HEK293 (cell line): ENCODE measurements at regions not wholly inside any gene's neighbourhood (a gene's known extent, or its start where the extent isn't known, plus 50 kb on each side); places are given as distances from the start of the nearest gene placed in this dataset.

Source experiments
- ZNF138 ChIP-seq: fragments of 450-650 bp; formaldehyde crosslinking; IDR thresholded peaks from 2 replicates; pipeline ENCODE4 v1.5.1; 2016; ENCODE audit warnings: missing biosample characterization, missing genetic modification characterization, borderline replicate concordance
- TF ChIP-seq, protein P1 (sequence below): fragments of 450-650 bp; formaldehyde crosslinking; IDR thresholded peaks from 2 replicates; pipeline ENCODE4 v1.5.1; 2016; ENCODE audit warnings: missing biosample characterization, missing genetic modification characterization, low read depth

DNA sequence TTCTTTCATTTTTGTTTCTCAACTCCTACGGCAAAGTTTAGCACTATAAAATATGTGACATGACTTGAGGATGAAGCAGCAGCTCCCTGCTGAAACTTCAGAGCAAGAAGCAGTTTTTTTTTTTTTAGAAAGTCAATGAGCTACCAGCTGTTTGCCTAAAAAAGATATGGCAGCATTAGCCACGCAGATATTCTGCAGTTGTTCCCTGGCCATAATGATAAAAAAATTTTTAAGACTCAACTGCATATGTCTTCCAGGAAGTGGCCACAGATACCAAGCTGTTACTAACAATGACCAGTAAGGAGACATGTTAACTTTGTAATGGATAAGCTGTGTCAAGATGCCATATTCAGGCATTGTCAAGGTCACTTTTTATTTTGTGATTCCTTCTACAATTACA lies 319.6 kb upstream of the CDH11 start:
- no peak for TF ChIP-seq ZNF138 (tag by site-specific recombination)
- TF ChIP-seq, protein P1, sequence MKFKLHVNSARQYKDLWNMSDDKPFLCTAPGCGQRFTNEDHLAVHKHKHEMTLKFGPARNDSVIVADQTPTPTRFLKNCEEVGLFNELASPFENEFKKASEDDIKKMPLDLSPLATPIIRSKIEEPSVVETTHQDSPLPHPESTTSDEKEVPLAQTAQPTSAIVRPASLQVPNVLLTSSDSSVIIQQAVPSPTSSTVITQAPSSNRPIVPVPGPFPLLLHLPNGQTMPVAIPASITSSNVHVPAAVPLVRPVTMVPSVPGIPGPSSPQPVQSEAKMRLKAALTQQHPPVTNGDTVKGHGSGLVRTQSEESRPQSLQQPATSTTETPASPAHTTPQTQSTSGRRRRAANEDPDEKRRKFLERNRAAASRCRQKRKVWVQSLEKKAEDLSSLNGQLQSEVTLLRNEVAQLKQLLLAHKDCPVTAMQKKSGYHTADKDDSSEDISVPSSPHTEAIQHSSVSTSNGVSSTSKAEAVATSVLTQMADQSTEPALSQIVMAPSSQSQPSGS (tag by site-specific recombination), result no peak
